ENCODE measurements at regions not wholly inside any gene's neighbourhood (a gene's known extent, or its start where the extent isn't known, plus 50 kb on each side); places are given as distances from the start of the nearest gene placed in this dataset.
"Not testable (repeated sequence)": the region's sequence is repeated elsewhere in the genome, so short reads cannot be mapped to it uniquely, and the experiment has no call there.

DNA sequence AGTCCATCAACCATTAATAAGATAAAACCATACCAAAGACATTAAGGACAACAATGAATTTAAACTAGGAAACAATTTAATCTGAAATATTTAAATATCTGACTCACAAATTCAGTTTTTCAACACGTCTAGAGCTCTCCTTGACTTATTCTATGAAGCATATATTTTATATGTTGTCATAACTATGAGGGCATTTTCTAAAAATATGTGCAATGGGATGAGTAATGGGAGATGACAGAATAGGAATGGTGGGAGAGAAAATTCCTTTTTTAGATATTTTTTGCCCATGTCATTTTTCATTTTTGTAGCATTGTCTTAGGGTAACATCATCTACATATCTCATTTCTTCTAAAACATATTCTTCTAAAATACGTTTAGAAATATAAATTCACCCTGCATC lies 79.2 kb upstream of the CDH2 start:
- TF ChIP-seq, protein P1, sequence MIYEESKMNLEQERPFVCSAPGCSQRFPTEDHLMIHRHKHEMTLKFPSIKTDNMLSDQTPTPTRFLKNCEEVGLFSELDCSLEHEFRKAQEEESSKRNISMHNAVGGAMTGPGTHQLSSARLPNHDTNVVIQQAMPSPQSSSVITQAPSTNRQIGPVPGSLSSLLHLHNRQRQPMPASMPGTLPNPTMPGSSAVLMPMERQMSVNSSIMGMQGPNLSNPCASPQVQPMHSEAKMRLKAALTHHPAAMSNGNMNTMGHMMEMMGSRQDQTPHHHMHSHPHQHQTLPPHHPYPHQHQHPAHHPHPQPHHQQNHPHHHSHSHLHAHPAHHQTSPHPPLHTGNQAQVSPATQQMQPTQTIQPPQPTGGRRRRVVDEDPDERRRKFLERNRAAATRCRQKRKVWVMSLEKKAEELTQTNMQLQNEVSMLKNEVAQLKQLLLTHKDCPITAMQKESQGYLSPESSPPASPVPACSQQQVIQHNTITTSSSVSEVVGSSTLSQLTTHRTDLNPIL (CRISPR knock-in tag; IDR thresholded peaks at IDR 0.05; ENCODE audit: low read depth) = no peak
- TF ChIP-seq, protein P2, sequence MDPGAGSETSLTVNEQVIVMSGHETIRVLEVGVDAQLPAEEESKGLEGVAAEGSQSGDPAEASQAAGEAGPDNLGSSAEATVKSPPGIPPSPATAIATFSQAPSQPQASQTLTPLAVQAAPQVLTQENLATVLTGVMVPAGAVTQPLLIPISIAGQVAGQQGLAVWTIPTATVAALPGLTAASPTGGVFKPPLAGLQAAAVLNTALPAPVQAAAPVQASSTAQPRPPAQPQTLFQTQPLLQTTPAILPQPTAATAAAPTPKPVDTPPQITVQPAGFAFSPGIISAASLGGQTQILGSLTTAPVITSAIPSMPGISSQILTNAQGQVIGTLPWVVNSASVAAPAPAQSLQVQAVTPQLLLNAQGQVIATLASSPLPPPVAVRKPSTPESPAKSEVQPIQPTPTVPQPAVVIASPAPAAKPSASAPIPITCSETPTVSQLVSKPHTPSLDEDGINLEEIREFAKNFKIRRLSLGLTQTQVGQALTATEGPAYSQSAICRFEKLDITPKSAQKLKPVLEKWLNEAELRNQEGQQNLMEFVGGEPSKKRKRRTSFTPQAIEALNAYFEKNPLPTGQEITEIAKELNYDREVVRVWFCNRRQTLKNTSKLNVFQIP (CRISPR knock-in tag; IDR thresholded peaks at IDR 0.05; ENCODE audit: borderline replicate concordance, low read depth) = no peak
- TF ChIP-seq, protein P3, sequence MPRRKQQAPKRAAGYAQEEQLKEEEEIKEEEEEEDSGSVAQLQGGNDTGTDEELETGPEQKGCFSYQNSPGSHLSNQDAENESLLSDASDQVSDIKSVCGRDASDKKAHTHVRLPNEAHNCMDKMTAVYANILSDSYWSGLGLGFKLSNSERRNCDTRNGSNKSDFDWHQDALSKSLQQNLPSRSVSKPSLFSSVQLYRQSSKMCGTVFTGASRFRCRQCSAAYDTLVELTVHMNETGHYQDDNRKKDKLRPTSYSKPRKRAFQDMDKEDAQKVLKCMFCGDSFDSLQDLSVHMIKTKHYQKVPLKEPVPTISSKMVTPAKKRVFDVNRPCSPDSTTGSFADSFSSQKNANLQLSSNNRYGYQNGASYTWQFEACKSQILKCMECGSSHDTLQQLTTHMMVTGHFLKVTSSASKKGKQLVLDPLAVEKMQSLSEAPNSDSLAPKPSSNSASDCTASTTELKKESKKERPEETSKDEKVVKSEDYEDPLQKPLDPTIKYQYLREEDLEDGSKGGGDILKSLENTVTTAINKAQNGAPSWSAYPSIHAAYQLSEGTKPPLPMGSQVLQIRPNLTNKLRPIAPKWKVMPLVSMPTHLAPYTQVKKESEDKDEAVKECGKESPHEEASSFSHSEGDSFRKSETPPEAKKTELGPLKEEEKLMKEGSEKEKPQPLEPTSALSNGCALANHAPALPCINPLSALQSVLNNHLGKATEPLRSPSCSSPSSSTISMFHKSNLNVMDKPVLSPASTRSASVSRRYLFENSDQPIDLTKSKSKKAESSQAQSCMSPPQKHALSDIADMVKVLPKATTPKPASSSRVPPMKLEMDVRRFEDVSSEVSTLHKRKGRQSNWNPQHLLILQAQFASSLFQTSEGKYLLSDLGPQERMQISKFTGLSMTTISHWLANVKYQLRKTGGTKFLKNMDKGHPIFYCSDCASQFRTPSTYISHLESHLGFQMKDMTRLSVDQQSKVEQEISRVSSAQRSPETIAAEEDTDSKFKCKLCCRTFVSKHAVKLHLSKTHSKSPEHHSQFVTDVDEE (CRISPR knock-in tag; IDR thresholded peaks at IDR 0.05) = no peak
- TF ChIP-seq OSR1 (CRISPR knock-in tag; IDR thresholded peaks at IDR 0.05) (no peak), ISL1 (CRISPR knock-in tag; IDR thresholded peaks at IDR 0.05) (no peak), RARB (CRISPR knock-in tag; IDR thresholded peaks at IDR 0.05) (no peak), CSDC2 (CRISPR knock-in tag; IDR thresholded peaks at IDR 0.05) (no peak), SNAI2 (CRISPR knock-in tag; IDR thresholded peaks at IDR 0.05) (no peak), GLIS3 (CRISPR knock-in tag; IDR thresholded peaks at IDR 0.05) (no peak), BACH2 (CRISPR knock-in tag; IDR thresholded peaks at IDR 0.05; ENCODE audit: borderline replicate concordance) (no peak), PPARA (CRISPR knock-in tag; IDR thresholded peaks at IDR 0.05; ENCODE audit: borderline replicate concordance) (no peak), ZC3H10 (CRISPR knock-in tag; IDR thresholded peaks at IDR 0.05) (no peak), ESRRG (CRISPR knock-in tag; IDR thresholded peaks at IDR 0.05) (no peak), ZFP30 (CRISPR knock-in tag; IDR thresholded peaks at IDR 0.05) (no peak), TOX (CRISPR knock-in tag; IDR thresholded peaks at IDR 0.05; ENCODE audit: borderline replicate concordance) (no peak), ZFP3 (CRISPR knock-in tag; IDR thresholded peaks at IDR 0.05) (no peak), ARNTL (CRISPR knock-in tag; IDR thresholded peaks at IDR 0.05; ENCODE audit: borderline replicate concordance, low read depth) (no peak), ZNF8 (CRISPR knock-in tag; IDR thresholded peaks at IDR 0.05) (no peak)
- TF ChIP-seq, protein P4, sequence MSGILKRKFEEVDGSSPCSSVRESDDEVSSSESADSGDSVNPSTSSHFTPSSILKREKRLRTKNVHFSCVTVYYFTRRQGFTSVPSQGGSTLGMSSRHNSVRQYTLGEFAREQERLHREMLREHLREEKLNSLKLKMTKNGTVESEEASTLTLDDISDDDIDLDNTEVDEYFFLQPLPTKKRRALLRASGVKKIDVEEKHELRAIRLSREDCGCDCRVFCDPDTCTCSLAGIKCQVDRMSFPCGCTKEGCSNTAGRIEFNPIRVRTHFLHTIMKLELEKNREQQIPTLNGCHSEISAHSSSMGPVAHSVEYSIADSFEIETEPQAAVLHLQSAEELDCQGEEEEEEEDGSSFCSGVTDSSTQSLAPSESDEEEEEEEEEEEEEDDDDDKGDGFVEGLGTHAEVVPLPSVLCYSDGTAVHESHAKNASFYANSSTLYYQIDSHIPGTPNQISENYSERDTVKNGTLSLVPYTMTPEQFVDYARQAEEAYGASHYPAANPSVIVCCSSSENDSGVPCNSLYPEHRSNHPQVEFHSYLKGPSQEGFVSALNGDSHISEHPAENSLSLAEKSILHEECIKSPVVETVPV (CRISPR knock-in tag; IDR thresholded peaks at IDR 0.05) = no peak
- TF ChIP-seq, protein P5, sequence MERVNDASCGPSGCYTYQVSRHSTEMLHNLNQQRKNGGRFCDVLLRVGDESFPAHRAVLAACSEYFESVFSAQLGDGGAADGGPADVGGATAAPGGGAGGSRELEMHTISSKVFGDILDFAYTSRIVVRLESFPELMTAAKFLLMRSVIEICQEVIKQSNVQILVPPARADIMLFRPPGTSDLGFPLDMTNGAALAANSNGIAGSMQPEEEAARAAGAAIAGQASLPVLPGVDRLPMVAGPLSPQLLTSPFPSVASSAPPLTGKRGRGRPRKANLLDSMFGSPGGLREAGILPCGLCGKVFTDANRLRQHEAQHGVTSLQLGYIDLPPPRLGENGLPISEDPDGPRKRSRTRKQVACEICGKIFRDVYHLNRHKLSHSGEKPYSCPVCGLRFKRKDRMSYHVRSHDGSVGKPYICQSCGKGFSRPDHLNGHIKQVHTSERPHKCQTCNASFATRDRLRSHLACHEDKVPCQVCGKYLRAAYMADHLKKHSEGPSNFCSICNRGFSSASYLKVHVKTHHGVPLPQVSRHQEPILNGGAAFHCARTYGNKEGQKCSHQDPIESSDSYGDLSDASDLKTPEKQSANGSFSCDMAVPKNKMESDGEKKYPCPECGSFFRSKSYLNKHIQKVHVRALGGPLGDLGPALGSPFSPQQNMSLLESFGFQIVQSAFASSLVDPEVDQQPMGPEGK (CRISPR knock-in tag; IDR thresholded peaks at IDR 0.05; ENCODE audit: borderline replicate concordance) = no peak
- ATAC-seq = no peak

DNA sequence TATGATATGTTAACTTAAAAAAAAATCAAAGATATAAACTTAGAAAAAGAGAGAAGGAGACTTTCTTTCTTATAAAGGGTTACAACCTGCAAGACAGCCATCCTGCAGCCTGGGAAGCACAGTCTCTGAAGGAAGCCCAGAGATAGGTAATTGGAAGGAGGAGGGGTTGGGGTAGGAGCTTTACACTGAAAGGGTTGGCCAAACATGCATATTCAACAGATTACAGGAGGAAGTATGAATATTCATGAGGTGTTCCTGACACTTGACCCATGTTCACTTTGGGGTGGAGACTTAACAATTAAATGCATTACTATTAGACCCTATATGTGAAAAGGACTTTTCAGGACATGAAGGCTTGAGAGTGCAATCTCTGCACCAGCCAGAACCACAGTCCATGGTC lies 71.7 kb upstream of the CDH2 start:
- TF ChIP-seq BACH2 (CRISPR knock-in tag; IDR thresholded peaks at IDR 0.05; ENCODE audit: borderline replicate concordance) (no peak), ARNTL (CRISPR knock-in tag; IDR thresholded peaks at IDR 0.05; ENCODE audit: borderline replicate concordance, low read depth) (no peak), SNAI2 (CRISPR knock-in tag; IDR thresholded peaks at IDR 0.05) (no peak), CSDC2 (CRISPR knock-in tag; IDR thresholded peaks at IDR 0.05) (no peak), TCF4 (CRISPR knock-in tag; IDR thresholded peaks at IDR 0.05; ENCODE audit: borderline replicate concordance) (no peak), RARB (CRISPR knock-in tag; IDR thresholded peaks at IDR 0.05) (no peak), ESRRG (CRISPR knock-in tag; IDR thresholded peaks at IDR 0.05) (no peak), ZFP3 (CRISPR knock-in tag; IDR thresholded peaks at IDR 0.05) (no peak), ZNF70 (CRISPR knock-in tag; IDR thresholded peaks at IDR 0.05) (no peak), ZNF565 (CRISPR knock-in tag; conservative IDR thresholded peaks at IDR 0.05; ENCODE audit: low read depth) (no peak), PPARA (CRISPR knock-in tag; IDR thresholded peaks at IDR 0.05; ENCODE audit: borderline replicate concordance) (no peak), ZC3H10 (CRISPR knock-in tag; IDR thresholded peaks at IDR 0.05) (no peak), ISL1 (CRISPR knock-in tag; IDR thresholded peaks at IDR 0.05) (no peak), OSR1 (CRISPR knock-in tag; IDR thresholded peaks at IDR 0.05) (no peak), ZNF8 (CRISPR knock-in tag; IDR thresholded peaks at IDR 0.05) (no peak), GLIS3 (CRISPR knock-in tag; IDR thresholded peaks at IDR 0.05) (no peak)
- TF ChIP-seq, protein P5 (CRISPR knock-in tag; IDR thresholded peaks at IDR 0.05; ENCODE audit: borderline replicate concordance) = no peak
- TF ChIP-seq, protein P3 (CRISPR knock-in tag; IDR thresholded peaks at IDR 0.05) = no peak

DNA sequence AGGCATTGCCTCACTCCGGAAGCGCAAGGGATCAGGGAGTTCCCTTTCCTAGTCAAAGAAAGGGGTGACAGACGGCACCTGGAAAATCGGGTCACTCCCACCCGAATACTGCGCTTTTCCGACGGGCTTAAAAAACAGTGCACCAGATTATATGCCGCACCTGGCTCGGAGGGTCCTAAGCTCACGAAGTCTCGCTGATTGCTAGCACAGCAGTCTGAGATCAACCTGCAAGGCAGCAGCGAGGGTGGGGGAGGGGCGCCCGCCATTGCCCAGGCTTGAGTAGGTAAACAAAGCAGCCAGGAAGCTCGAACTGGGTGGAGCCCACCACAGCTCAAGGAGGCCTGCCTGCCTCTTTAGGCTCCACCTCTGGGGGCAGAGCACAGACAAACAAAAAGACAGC lies 63.7 kb upstream of the CDH2 start:
- not testable (repeated sequence) for ATAC-seq

More for the DNA sequence above, 71.7 kb upstream of the CDH2 start:
- no peak for ATAC-seq

Measured in SK-N-SH treated with all-trans-retinoic acid at 6 μM for 48 hours (cell line).